Esophagus muscularis mucosa (tissue), 4 donors: ENCODE measurements at regions not wholly inside any gene's neighbourhood (a gene's known extent, or its start where the extent isn't known, plus 50 kb on each side); places are given as distances from the start of the nearest gene placed in this dataset.

ENCODE experiments used
- DNase-seq: peaks from one replicate; pipeline ENCODE4 v3.0.0-alpha.2; 2017; ENCODE audit errors: extremely low spot score
- H3K27ac ChIP-seq, 4 donors: fragments of 200-600 bp; sonication (generic); replicated peaks in 1 of 4; 1 replicate in 3 of 4; 2 replicates in 1 of 4; pipeline ENCODE4 v1.5.1; 2016 to 2019; ENCODE audit warnings: mild to moderate bottlenecking in 1 of 4
- H3K27me3 ChIP-seq, 4 donors: fragments of 200-600 bp; sonication (generic); one replicate each; pipeline versions ENCODE4 v1.5.1 to v1.6.0; 2016 to 2019
- H3K36me3 ChIP-seq, 4 donors: fragments of 200-600 bp; sonication (generic); one replicate each; pipeline ENCODE4 v1.5.1; 2016 to 2019
- H3K4me1 ChIP-seq, 4 donors: fragments of 200-600 bp; sonication (generic); one replicate each; pipeline ENCODE4 v1.5.1; 2016 to 2019
- H3K4me3 ChIP-seq, 4 donors: fragments of 200-600 bp; sonication (generic); 1 replicate in 2 of 4; 2 replicates in 2 of 4; pipeline ENCODE4 v1.5.1; 2016 to 2019; ENCODE audit warnings: mild to moderate bottlenecking in 4 of 4, moderate library complexity in 1 of 4
- H3K9me3 ChIP-seq, 4 donors: fragments of 200-600 bp; sonication (generic); 1 replicate in 3 of 4; 2 replicates in 1 of 4; pipeline ENCODE4 v1.5.1; 2016 to 2019
- CTCF ChIP-seq, 3 experiments: fragments of 200-600 bp in 2 of 3; fragments of 450-650 bp in 1 of 3; sonication (generic) in 2 of 3; IDR thresholded peaks; one replicate each; pipeline ENCODE4 v1.5.1; 2017 to 2019; ENCODE audit warnings: antibody characterized with exemption in 3 of 3, mild to moderate bottlenecking in 2 of 3, moderate library complexity in 1 of 3
- EP300 ChIP-seq: sonication (generic); formaldehyde crosslinking; IDR thresholded peaks from one replicate; pipeline ENCODE4 v1.6.1; 2017; ENCODE audit warnings: antibody characterized with exemption
- POLR2A ChIP-seq: fragments of 450-650 bp; IDR thresholded peaks from one replicate; pipeline ENCODE4 v1.6.1; 2017; ENCODE audit warnings: antibody characterized with exemption, moderate library complexity, mild to moderate bottlenecking, low read depth
- POLR2AphosphoS5 ChIP-seq, 2 donors: sonication (generic); formaldehyde crosslinking; IDR thresholded peaks; one replicate each; pipeline ENCODE4 v1.6.1; 2017; ENCODE audit warnings: antibody characterized with exemption in 2 of 2
- WGBS: methylation state at CpG from one replicate; pipeline ENCODE4 v1.1.5; 2018; 5-methylcytosine and 5-hydroxymethylcytosine counted together
- intact Hi-C: fragments of 100-400 bp; cut with DNase I; formaldehyde crosslinking; loops from one replicate; pipeline ENCODE4 v1.15.1; 2023

- 85% methylated on average over 3 of the region's 3 CpGs for WGBS
- no peak for TF ChIP-seq CTCF (IDR thresholded peaks at IDR 0.05)
- TF ChIP-seq EP300, result no peak
- no peak for TF ChIP-seq POLR2AphosphoS5 (IDR thresholded peaks at IDR 0.05)
- no peak for TF ChIP-seq POLR2A
- Histone ChIP-seq H3K36me3 (no peaks in the 10 kb centered on the region), H3K27ac (no peak overlapping the region), H3K4me3 (no peak overlapping the region), H3K4me1 (peaks cover 0 to 11% (median 6%) of the 10 kb centered on the region in 4 donors), H3K27me3 (no peaks in the 10 kb centered on the region), H3K9me3 (no peaks in the 10 kb centered on the region)
- intact Hi-C loops, result no loop called here
- peak; percentile 57 for DNase-seq
Measured at GRCh38 chr6:111983193-111983592, 70.7 kb upstream of the CCN6 start.

GRCh38 chr6:111984081-111984480 is 69.8 kb upstream of the CCN6 start:
- Histone ChIP-seq H3K9me3 (no peaks in the 10 kb centered on the region), H3K27me3 (no peaks in the 10 kb centered on the region), H3K36me3 (no peaks in the 10 kb centered on the region), H3K4me3 (no peak overlapping the region), H3K27ac (no peak overlapping the region), H3K4me1 (peaks cover 0 to 11% (median 6%) of the 10 kb centered on the region in 4 donors)
- TF ChIP-seq POLR2A, result no peak
- intact Hi-C loops, result no loop called here
- 94% methylated on average over 3 of the region's 4 CpGs for WGBS
- DNase-seq, result peak; percentile 62

GRCh38 chr6:111984516-111985201 is 69.2 kb upstream of the CCN6 start:
- DNase-seq, result no peak
- Histone ChIP-seq H3K4me1 (peaks cover 0 to 11% (median 6%) of the 10 kb centered on the region in 4 donors), H3K4me3 (no peak overlapping the region), H3K27ac (no peak overlapping the region), H3K36me3 (no peaks in the 10 kb centered on the region), H3K27me3 (no peaks in the 10 kb centered on the region), H3K9me3 (no peaks in the 10 kb centered on the region)
- intact Hi-C loops, result no loop called here
- 89% methylated on average over 5 of the region's 5 CpGs for WGBS
- TF ChIP-seq EP300, result no peak
- TF ChIP-seq CTCF (IDR thresholded peaks at IDR 0.05), result no peak
- TF ChIP-seq POLR2AphosphoS5 (IDR thresholded peaks at IDR 0.05), result no peak
- no peak for TF ChIP-seq POLR2A

GRCh38 chr6:111985202-111985731 is 68.6 kb upstream of the CCN6 start:
- 87% methylated on average over 4 of the region's 4 CpGs for WGBS
- Histone ChIP-seq H3K9me3 (no peaks in the 10 kb centered on the region), H3K27me3 (no peaks in the 10 kb centered on the region), H3K36me3 (no peaks in the 10 kb centered on the region), H3K4me1 (peaks cover 0 to 9% (median 6%) of the 10 kb centered on the region in 4 donors), H3K4me3 (no peak overlapping the region), H3K27ac (no peak overlapping the region)
- DNase-seq, result peak; percentile 53
- TF ChIP-seq EP300 (no peak), POLR2AphosphoS5 (IDR thresholded peaks at IDR 0.05) (no peak), POLR2A (no peak)
- intact Hi-C loops, result no loop called here

GRCh38 chr6:111986651-111987050 is 67.3 kb upstream of the CCN6 start:
- intact Hi-C loops, result no loop called here
- H3K4me1 ChIP-seq, result no peaks in the 10 kb centered on the region
- WGBS, result 96% methylated on average over 3 of the region's 3 CpGs
- no peak for TF ChIP-seq POLR2AphosphoS5 (IDR thresholded peaks at IDR 0.05)
- no peak for TF ChIP-seq EP300
- no peak for TF ChIP-seq POLR2A
- no peak for TF ChIP-seq CTCF (IDR thresholded peaks at IDR 0.05)
- H3K27ac ChIP-seq, result no peak overlapping the region
- no peak overlapping the region for H3K4me3 ChIP-seq
- H3K36me3 ChIP-seq, result no peaks in the 10 kb centered on the region
- H3K27me3 ChIP-seq, result no peaks in the 10 kb centered on the region
- H3K9me3 ChIP-seq, result no peaks in the 10 kb centered on the region
- DNase-seq, result no peak
